CD14-positive monocyte (primary cell): ENCODE measurements at regions not wholly inside any gene's neighbourhood (a gene's known extent, or its start where the extent isn't known, plus 50 kb on each side); places are given as distances from the start of the nearest gene placed in this dataset.
A peak's percentile ranks its signal among the peaks of the same experiment; 100 is the strongest.

Experiments used
- DNase-seq, 3 donors: peaks; one replicate each; pipeline ENCODE4 v3.0.0-alpha.2; 2011 to 2022
- H2AFZ ChIP-seq: 2 replicates; pipeline ENCODE4 v1.6.0; 2012; ENCODE audit warnings: mild to moderate bottlenecking, low read depth, low read length, inconsistent platforms; ENCODE audit not compliant: insufficient read depth, poor library complexity, severe bottlenecking
- H3K27ac ChIP-seq, 2 donors: 1 replicate in 1 of 2; 2 replicates in 1 of 2; pipeline ENCODE4 v1.5.1; 2012 to 2013; ENCODE audit warnings: low read length in 2 of 2, control low read depth in 1 of 2, inconsistent platforms in 1 of 2, low read depth in 1 of 2, mild to moderate bottlenecking in 1 of 2
- H3K27me3 ChIP-seq, 2 donors: one replicate each; pipeline versions ENCODE4 v1.6.0 to v1.6.1; 2011 to 2013; ENCODE audit warnings: low read length in 2 of 2; ENCODE audit not compliant: control insufficient read depth in 2 of 2, insufficient read depth in 2 of 2
- H3K36me3 ChIP-seq, 2 donors: replicated peaks in 1 of 2; 1 replicate in 1 of 2; 2 replicates in 1 of 2; pipeline versions ENCODE4 v1.5.1 to v1.6.1; 2012 to 2013; ENCODE audit warnings: low read length in 2 of 2, control low read depth in 1 of 2, inconsistent platforms in 1 of 2, mild to moderate bottlenecking in 1 of 2; ENCODE audit not compliant: insufficient read depth in 2 of 2, control insufficient read depth in 1 of 2
- H3K4me1 ChIP-seq, 2 donors: 1 replicate in 1 of 2; 2 replicates in 1 of 2; pipeline versions ENCODE4 v1.5.1 to v1.6.1; 2012 to 2013; ENCODE audit warnings: low read length in 2 of 2, control low read depth in 1 of 2, inconsistent platforms in 1 of 2, mild to moderate bottlenecking in 1 of 2, moderate library complexity in 1 of 2; ENCODE audit not compliant: insufficient read depth in 2 of 2, control insufficient read depth in 1 of 2
- H3K4me2 ChIP-seq: replicated peaks from 2 replicates; pipeline ENCODE3; 2012; ENCODE audit warnings: low read length, moderate library complexity, mild to moderate bottlenecking; ENCODE audit not compliant: poor library complexity, severe bottlenecking; ENCODE audit errors: extremely low read depth
- H3K4me3 ChIP-seq, 3 experiments: fragments of 200-600 bp in 1 of 3; sonication (generic) in 1 of 3; replicated peaks in 1 of 3; 1 replicate in 2 of 3; 2 replicates in 1 of 3; pipeline ENCODE4 v1.5.1; 2011 to 2013; ENCODE audit warnings: low read length in 3 of 3, mild to moderate bottlenecking in 3 of 3, control low read depth in 2 of 3, low read depth in 2 of 3, inconsistent platforms in 1 of 3, moderate library complexity in 1 of 3
- H3K79me2 ChIP-seq: 2 replicates; pipeline ENCODE4 v1.6.0; 2012; ENCODE audit warnings: mild to moderate bottlenecking, control low read depth, inconsistent platforms, low read length, moderate library complexity; ENCODE audit not compliant: insufficient read depth
- H3K9ac ChIP-seq: 2 replicates; pipeline ENCODE4 v1.6.0; 2017; ENCODE audit warnings: low read length, mild to moderate bottlenecking; ENCODE audit not compliant: insufficient read depth, poor library complexity, severe bottlenecking
- H3K9me3 ChIP-seq, 2 donors: replicated peaks in 1 of 2; 1 replicate in 1 of 2; 2 replicates in 1 of 2; pipeline versions ENCODE4 v1.5.1 to v1.6.1; 2012 to 2013; ENCODE audit warnings: low read length in 2 of 2, control low read depth in 1 of 2; ENCODE audit not compliant: control insufficient read depth in 1 of 2, insufficient read depth in 1 of 2
- H4K20me1 ChIP-seq: 2 replicates; pipeline ENCODE4 v1.6.0; 2012; ENCODE audit warnings: mild to moderate bottlenecking, low read length, control low read depth, moderate library complexity; ENCODE audit not compliant: insufficient read depth
- H3K27ac Mint-ChIP-seq, 7 donors: one replicate each; pipeline ENCODE4 v1.8.0; 2020; ENCODE audit warnings: mild to moderate bottlenecking in 7 of 7, mixed read lengths in 7 of 7, moderate library complexity in 6 of 7, inconsistent platforms in 2 of 7
- H3K27me3 Mint-ChIP-seq, 3 donors: one replicate each; pipeline ENCODE4 v1.8.0; 2021 to 2022; ENCODE audit warnings: low read depth in 3 of 3, mild to moderate bottlenecking in 3 of 3, mixed read lengths in 3 of 3, moderate library complexity in 3 of 3, inconsistent platforms in 1 of 3
- H3K36me3 Mint-ChIP-seq, 2 donors: one replicate each; pipeline ENCODE4 v1.8.0; 2020; ENCODE audit warnings: mixed read lengths in 2 of 2, inconsistent platforms in 1 of 2, mild to moderate bottlenecking in 1 of 2
- H3K4me1 Mint-ChIP-seq: one replicate; pipeline ENCODE4 v1.8.0; 2020; ENCODE audit warnings: mild to moderate bottlenecking, mixed read lengths
- H3K4me3 Mint-ChIP-seq, 2 donors: one replicate each; pipeline ENCODE4 v1.8.0; 2020; ENCODE audit warnings: mild to moderate bottlenecking in 2 of 2, mixed read lengths in 2 of 2, moderate library complexity in 1 of 2
- H3K9me3 Mint-ChIP-seq, 7 donors: one replicate each; pipeline ENCODE4 v1.8.0; 2020 to 2022; ENCODE audit warnings: mixed read lengths in 7 of 7, mild to moderate bottlenecking in 6 of 7, moderate library complexity in 6 of 7, inconsistent platforms in 2 of 7
- CTCF ChIP-seq: fragments of 200-600 bp; IDR thresholded peaks from one replicate; pipeline ENCODE4 v1.8.0; 2022; ENCODE audit warnings: antibody characterized with exemption, mild to moderate bottlenecking
- whole genome bisulfite sequencing: methylation state at CpG from one replicate; pipeline ENCODE4 v1.1.5; 2013; ENCODE audit warnings: missing lambda C conversion rate; ENCODE audit not compliant: insufficient coverage; 5-methylcytosine and 5-hydroxymethylcytosine counted together
- intact Hi-C, 2 donors: fragments of 100-400 bp; cut with micrococcal nuclease; formaldehyde crosslinking; loops; one replicate each; pipeline versions ENCODE4 v1.15.0 to v1.15.1; 2023

- Histone ChIP-seq H3K79me2 (no peaks in the 10 kb centered on the region), H3K27ac (no peak overlapping the region), H3K4me3 (no peak overlapping the region), H4K20me1 (no peaks in the 10 kb centered on the region), H3K27me3 (no peaks in the 10 kb centered on the region), H3K9ac (no peak overlapping the region), H3K9me3 (no peaks in the 10 kb centered on the region), H2AFZ (no peak overlapping the region), H3K4me1 (peaks cover 0 to 3% of the 10 kb centered on the region in 2 donors), H3K4me2 (no peak overlapping the region), H3K36me3 (no peaks in the 10 kb centered on the region)
- TF ChIP-seq CTCF = no peak
- Mint-ChIP-seq H3K27ac (peak overlapping the region in 2 of 7 donors; percentile 12 to 61), H3K27me3 (peaks cover 0 to 2% (median 2%) of the 10 kb centered on the region in 3 donors), H3K9me3 (peaks cover 0 to 6% (median 3%) of the 10 kb centered on the region in 7 donors), H3K4me3 (no peak overlapping the region), H3K4me1 (peaks cover 2% of the 10 kb centered on the region), H3K36me3 (no peaks in the 10 kb centered on the region)
- intact Hi-C loops = no loop called here
- WGBS = 79% methylated on average over 5 of the region's 9 CpGs
- DNase-seq = no peak
These were observed 691.1 kb downstream of the UQCRFS1 start for GRCh38 chr19:28521614-28522544.

GRCh38 chr19:28520998-28521568 is 691.9 kb downstream of the UQCRFS1 start:
- Histone ChIP-seq H2AFZ (no peak overlapping the region), H3K4me2 (no peak overlapping the region), H3K79me2 (no peaks in the 10 kb centered on the region), H3K4me3 (no peak overlapping the region), H4K20me1 (no peaks in the 10 kb centered on the region), H3K9me3 (no peaks in the 10 kb centered on the region), H3K27me3 (no peaks in the 10 kb centered on the region), H3K9ac (no peak overlapping the region), H3K4me1 (peaks cover 0 to 3% of the 10 kb centered on the region in 2 donors), H3K36me3 (no peaks in the 10 kb centered on the region), H3K27ac (no peak overlapping the region)
- TF ChIP-seq CTCF = no peak
- H3K27ac Mint-ChIP-seq = no peak overlapping the region
- intact Hi-C loops = no loop called here
- DNase-seq = no peak
- H3K36me3 Mint-ChIP-seq = no peaks in the 10 kb centered on the region
- peaks cover 0 to 2% (median 2%) of the 10 kb centered on the region in 3 donors for H3K27me3 Mint-ChIP-seq
- no peak overlapping the region for H3K4me3 Mint-ChIP-seq
- peaks cover 3% of the 10 kb centered on the region for H3K4me1 Mint-ChIP-seq
- H3K9me3 Mint-ChIP-seq = peaks cover 0 to 6% (median 3%) of the 10 kb centered on the region in 7 donors
